ENCODE measurements at regions not wholly inside any gene's neighbourhood (a gene's known extent, or its start where the extent isn't known, plus 50 kb on each side); places are given as distances from the start of the nearest gene placed in this dataset.

DNA sequence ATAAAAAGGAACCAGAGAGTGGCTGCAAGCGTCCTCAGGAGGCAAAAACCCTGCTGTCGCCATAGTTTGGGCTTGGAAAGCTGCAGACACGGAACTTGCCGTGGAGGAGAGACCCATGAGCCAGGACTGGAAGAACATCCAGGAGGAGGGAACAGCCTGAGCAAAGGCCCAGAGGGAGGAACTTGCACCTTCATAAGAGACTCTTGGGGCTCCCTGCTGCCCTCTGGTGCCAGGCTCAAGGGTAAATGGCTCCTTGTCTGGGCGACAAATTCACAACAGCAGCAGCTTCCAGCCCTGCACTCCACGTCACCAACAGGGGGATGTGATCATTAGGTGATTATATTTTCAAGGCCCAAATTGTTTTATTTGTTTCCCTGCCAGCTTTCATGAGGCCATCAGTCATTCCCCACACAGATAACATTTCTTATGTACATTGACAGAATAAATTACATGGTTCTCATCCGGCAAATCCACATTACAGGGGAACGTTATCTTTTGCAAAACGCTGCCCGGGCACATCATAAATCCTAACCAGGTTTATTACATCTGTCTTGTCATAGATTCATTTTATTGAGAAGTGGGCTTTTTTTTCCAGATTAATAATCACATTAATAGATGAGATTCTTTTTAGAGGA, 143.0 kb upstream of the GRIK3 start:
- H3K27ac ChIP-seq (ENCODE audit: low read depth): no peak overlapping the region
- DNase-seq (ENCODE audit: low spot score) (peak; percentile 82), ATAC-seq (peak; percentile 92)
- no peaks in the 10 kb centered on the region for H3K9me3 Mint-ChIP-seq
- TF ChIP-seq, protein P1, sequence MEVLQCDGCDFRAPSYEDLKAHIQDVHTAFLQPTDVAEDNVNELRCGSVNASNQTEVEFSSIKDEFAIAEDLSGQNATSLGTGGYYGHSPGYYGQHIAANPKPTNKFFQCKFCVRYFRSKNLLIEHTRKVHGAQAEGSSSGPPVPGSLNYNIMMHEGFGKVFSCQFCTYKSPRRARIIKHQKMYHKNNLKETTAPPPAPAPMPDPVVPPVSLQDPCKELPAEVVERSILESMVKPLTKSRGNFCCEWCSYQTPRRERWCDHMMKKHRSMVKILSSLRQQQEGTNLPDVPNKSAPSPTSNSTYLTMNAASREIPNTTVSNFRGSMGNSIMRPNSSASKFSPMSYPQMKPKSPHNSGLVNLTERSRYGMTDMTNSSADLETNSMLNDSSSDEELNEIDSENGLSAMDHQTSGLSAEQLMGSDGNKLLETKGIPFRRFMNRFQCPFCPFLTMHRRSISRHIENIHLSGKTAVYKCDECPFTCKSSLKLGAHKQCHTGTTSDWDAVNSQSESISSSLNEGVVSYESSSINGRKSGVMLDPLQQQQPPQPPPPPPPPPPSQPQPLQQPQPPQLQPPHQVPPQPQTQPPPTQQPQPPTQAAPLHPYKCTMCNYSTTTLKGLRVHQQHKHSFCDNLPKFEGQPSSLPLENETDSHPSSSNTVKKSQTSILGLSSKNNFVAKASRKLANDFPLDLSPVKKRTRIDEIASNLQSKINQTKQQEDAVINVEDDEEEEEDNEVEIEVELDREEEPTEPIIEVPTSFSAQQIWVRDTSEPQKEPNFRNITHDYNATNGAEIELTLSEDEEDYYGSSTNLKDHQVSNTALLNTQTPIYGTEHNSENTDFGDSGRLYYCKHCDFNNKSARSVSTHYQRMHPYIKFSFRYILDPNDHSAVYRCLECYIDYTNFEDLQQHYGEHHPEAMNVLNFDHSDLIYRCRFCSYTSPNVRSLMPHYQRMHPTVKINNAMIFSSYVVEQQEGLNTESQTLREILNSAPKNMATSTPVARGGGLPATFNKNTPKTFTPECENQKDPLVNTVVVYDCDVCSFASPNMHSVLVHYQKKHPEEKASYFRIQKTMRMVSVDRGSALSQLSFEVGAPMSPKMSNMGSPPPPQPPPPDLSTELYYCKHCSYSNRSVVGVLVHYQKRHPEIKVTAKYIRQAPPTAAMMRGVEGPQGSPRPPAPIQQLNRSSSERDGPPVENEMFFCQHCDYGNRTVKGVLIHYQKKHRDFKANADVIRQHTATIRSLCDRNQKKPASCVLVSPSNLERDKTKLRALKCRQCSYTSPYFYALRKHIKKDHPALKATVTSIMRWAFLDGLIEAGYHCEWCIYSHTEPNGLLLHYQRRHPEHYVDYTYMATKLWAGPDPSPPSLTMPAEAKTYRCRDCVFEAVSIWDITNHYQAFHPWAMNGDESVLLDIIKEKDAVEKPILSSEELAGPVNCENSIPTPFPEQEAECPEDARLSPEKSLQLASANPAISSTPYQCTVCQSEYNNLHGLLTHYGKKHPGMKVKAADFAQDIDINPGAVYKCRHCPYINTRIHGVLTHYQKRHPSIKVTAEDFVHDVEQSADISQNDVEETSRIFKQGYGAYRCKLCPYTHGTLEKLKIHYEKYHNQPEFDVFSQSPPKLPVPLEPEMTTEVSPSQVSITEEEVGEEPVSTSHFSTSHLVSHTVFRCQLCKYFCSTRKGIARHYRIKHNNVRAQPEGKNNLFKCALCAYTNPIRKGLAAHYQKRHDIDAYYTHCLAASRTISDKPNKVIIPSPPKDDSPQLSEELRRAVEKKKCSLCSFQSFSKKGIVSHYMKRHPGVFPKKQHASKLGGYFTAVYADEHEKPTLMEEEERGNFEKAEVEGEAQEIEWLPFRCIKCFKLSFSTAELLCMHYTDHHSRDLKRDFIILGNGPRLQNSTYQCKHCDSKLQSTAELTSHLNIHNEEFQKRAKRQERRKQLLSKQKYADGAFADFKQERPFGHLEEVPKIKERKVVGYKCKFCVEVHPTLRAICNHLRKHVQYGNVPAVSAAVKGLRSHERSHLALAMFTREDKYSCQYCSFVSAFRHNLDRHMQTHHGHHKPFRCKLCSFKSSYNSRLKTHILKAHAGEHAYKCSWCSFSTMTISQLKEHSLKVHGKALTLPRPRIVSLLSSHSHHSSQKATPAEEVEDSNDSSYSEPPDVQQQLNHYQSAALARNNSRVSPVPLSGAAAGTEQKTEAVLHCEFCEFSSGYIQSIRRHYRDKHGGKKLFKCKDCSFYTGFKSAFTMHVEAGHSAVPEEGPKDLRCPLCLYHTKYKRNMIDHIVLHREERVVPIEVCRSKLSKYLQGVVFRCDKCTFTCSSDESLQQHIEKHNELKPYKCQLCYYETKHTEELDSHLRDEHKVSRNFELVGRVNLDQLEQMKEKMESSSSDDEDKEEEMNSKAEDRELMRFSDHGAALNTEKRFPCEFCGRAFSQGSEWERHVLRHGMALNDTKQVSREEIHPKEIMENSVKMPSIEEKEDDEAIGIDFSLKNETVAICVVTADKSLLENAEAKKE (CRISPR knock-in tag; IDR thresholded peaks at IDR 0.05): no peak
- no peak for TF ChIP-seq STAT1 (IDR thresholded peaks at IDR 0.05; ENCODE audit: unreplicated experiment)
- no peak for TF ChIP-seq EZH2 (IDR thresholded peaks at IDR 0.05; ENCODE audit: low read depth, unreplicated experiment)
- TF ChIP-seq, protein P2, sequence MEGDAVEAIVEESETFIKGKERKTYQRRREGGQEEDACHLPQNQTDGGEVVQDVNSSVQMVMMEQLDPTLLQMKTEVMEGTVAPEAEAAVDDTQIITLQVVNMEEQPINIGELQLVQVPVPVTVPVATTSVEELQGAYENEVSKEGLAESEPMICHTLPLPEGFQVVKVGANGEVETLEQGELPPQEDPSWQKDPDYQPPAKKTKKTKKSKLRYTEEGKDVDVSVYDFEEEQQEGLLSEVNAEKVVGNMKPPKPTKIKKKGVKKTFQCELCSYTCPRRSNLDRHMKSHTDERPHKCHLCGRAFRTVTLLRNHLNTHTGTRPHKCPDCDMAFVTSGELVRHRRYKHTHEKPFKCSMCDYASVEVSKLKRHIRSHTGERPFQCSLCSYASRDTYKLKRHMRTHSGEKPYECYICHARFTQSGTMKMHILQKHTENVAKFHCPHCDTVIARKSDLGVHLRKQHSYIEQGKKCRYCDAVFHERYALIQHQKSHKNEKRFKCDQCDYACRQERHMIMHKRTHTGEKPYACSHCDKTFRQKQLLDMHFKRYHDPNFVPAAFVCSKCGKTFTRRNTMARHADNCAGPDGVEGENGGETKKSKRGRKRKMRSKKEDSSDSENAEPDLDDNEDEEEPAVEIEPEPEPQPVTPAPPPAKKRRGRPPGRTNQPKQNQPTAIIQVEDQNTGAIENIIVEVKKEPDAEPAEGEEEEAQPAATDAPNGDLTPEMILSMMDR (conservative IDR thresholded peaks at IDR 0.05; ENCODE audit: low read depth in 2 of 2): peak; percentile 73 to 82
- no peaks in the 10 kb centered on the region for H3K79me2 ChIP-seq (replicated peaks; ENCODE audit: insufficient read depth)
- no peak overlapping the region for H3K4me3 Mint-ChIP-seq
- peaks cover 4% of the 10 kb centered on the region for H3K27me3 Mint-ChIP-seq (ENCODE audit: insufficient read depth, low read depth, poor library complexity)
- no peaks in the 10 kb centered on the region for H3K36me3 Mint-ChIP-seq (ENCODE audit: low read depth)
- peaks cover 27% of the 10 kb centered on the region for H3K4me1 Mint-ChIP-seq
- no peaks in the 10 kb centered on the region for H3F3A ChIP-seq (replicated peaks; ENCODE audit: low read depth)
- H3K36me3 ChIP-seq (ENCODE audit: insufficient read depth): no peaks in the 10 kb centered on the region
- no peaks in the 10 kb centered on the region; the same call in 1 of the 2 replicates for H3K4me1 ChIP-seq (ENCODE audit: insufficient read depth)
- no peak overlapping the region for H3K27ac Mint-ChIP-seq
- no peaks in the 10 kb centered on the region for H4K20me1 ChIP-seq (replicated peaks; ENCODE audit: insufficient read depth)
- no peaks in the 10 kb centered on the region for H3K27me3 ChIP-seq (ENCODE audit: insufficient read depth)
- H2AFZ ChIP-seq: no peak overlapping the region
- H3K4me3 ChIP-seq: no peak overlapping the region
- 0 out of 2 replicates have a peak, but pooled peaks cover 4% of the 10 kb centered on the region for H3K9me2 ChIP-seq (ENCODE audit: insufficient read depth)
- no peak overlapping the region for H3K4me2 ChIP-seq
